PC-9 (cell line): ENCODE measurements at regions not wholly inside any gene's neighbourhood (a gene's known extent, or its start where the extent isn't known, plus 50 kb on each side); places are given as distances from the start of the nearest gene placed in this dataset.

ENCODE experiments used
- CTCF ChIP-seq: fragments of 200-600 bp; sonication (generic); conservative IDR thresholded peaks from 2 replicates; pipeline ENCODE4 v1.6.1; 2017; ENCODE audit warnings: mixed run types, antibody characterized with exemption, mild to moderate bottlenecking, moderate library complexity
- EZH2 ChIP-seq: fragments of 200-600 bp; sonication (generic); IDR thresholded peaks from 2 replicates; pipeline ENCODE4 v1.8.0; 2017; ENCODE audit warnings: antibody characterized with exemption, low read depth

DNA sequence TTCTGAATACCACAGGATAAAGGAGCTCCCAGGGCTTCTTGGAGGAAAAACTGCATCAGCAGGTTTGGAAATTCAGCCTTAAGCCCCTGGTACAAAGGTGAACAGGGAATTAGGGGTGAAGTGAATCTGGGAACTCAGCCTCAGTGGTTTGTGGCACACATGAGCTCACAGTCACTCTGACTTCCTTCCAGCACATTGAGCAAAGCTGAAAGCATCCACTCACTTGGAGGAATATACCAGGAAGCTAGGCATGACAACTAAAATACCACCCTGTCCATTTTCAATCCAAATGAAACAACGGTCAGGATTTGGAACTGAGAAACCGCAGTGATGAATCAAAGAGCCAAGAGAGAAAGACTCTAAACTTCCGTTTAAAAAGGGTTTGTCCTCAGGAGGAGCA lies 216.1 kb downstream of the ICOS start:
- TF ChIP-seq CTCF (no peak), EZH2 (no peak)
